AG09309 (cell line): ENCODE measurements at regions not wholly inside any gene's neighbourhood (a gene's known extent, or its start where the extent isn't known, plus 50 kb on each side); places are given as distances from the start of the nearest gene placed in this dataset.

ENCODE experiments used
- DNase-seq: peaks from one replicate; pipeline ENCODE4 v3.0.0-alpha.2; 2010; ENCODE audit warnings: low read depth
- H3K4me3 ChIP-seq: 2 replicates; pipeline ENCODE4 v1.5.1; 2011; ENCODE audit warnings: mild to moderate bottlenecking, low read depth, low read length, moderate library complexity; ENCODE audit not compliant: control insufficient read depth
- TF ChIP-seq, protein P1 (sequence below): IDR thresholded peaks from 2 replicates; pipeline ENCODE4 v1.5.1; 2011; ENCODE audit warnings: mild to moderate bottlenecking, low read depth, low read length, inconsistent platforms; ENCODE audit not compliant: insufficient read depth, control insufficient read depth; ENCODE audit errors: missing control alignments

DNA sequence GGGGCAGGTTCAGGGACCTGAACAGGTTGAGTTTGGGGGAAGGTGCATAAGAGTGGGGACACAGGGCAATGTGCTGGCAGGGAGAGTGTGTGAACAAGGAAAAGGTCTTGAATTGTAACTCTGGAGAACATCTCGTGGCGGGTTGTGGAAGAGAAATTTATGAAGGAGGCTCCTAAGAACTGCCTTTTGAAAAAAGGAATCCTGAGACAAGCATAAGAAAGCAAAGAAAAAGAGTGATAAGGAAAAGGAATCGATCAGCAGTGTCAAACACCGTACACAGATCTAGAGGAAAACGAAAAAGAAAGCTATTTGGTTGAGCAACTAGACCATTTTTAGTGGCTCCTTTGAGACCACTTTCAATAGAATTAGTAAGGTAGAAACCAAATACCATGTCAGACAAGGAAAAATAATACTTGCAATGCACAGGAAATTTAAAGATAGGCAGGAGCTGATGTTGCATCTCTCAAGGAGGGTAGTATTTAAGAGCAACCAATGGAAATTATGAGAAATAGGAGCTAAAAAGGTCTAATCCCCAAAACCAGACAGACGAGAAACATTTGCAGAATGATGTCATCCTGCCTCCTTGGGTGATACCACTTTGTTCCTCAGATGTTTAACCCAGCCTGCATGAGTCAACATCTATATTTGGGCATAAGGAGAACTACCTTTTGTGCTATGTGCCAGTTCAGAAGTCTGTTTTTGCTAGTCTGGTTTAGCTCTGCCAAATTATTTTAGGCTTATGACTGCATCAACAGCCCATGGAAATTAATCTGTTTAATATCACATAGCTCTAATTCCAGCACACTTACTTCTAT is 64.5 kb upstream of the STK38L start:
- H3K4me3 ChIP-seq = no peak overlapping the region
- TF ChIP-seq, protein P1, sequence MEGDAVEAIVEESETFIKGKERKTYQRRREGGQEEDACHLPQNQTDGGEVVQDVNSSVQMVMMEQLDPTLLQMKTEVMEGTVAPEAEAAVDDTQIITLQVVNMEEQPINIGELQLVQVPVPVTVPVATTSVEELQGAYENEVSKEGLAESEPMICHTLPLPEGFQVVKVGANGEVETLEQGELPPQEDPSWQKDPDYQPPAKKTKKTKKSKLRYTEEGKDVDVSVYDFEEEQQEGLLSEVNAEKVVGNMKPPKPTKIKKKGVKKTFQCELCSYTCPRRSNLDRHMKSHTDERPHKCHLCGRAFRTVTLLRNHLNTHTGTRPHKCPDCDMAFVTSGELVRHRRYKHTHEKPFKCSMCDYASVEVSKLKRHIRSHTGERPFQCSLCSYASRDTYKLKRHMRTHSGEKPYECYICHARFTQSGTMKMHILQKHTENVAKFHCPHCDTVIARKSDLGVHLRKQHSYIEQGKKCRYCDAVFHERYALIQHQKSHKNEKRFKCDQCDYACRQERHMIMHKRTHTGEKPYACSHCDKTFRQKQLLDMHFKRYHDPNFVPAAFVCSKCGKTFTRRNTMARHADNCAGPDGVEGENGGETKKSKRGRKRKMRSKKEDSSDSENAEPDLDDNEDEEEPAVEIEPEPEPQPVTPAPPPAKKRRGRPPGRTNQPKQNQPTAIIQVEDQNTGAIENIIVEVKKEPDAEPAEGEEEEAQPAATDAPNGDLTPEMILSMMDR = no peak
- DNase-seq = no peak

DNA sequence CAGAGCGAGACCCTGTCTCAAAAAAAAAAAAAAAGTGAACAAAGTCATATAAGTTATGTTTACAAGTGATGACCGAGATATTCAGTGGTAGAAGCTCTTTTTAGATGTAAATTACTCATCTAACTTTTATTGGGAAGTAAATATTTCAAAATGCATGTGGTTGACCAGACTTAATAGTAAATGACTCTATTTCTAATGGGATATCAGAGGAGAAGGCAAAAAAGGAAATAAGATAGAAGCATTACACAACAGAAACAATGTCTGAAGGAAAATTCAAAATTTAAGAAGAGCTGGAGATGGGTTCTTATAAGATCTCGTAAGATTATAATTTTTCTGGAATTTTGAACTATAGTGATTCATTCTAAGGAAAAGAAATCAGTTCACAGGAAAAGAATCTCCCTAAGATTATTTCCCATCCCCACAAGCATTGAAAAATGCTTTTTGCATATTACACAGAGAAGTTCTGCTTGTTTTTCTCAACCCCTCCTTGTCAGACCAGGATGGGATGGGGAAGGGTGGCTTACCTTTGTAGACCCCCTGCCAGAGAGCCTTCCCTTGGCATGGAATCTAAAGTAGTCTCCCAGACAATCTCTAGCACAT is 63.1 kb upstream of the STK38L start:
- no peak overlapping the region for H3K4me3 ChIP-seq
- TF ChIP-seq, protein P1 = no peak
- DNase-seq = no peak

DNA sequence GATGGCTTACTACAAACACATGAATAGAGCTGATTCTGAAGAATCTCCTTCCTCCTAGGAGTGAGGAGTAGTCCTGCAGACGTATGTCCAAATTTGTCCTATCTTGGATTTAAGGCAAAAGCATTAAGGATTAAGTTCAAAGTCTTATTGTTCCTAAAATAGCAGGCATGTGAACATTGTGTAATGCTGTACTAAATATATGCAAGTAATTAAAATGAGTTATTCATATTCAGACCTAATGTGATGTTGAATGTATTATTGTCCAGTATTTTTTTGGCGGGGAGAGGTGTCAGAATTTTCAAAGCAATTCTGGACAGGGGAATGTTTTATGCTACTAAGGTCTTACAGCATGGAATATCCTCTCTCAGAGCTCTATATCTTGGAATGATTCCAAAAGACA is 60.7 kb upstream of the STK38L start:
- H3K4me3 ChIP-seq = no peak overlapping the region
- no peak for DNase-seq
- TF ChIP-seq, protein P1 = no peak

DNA sequence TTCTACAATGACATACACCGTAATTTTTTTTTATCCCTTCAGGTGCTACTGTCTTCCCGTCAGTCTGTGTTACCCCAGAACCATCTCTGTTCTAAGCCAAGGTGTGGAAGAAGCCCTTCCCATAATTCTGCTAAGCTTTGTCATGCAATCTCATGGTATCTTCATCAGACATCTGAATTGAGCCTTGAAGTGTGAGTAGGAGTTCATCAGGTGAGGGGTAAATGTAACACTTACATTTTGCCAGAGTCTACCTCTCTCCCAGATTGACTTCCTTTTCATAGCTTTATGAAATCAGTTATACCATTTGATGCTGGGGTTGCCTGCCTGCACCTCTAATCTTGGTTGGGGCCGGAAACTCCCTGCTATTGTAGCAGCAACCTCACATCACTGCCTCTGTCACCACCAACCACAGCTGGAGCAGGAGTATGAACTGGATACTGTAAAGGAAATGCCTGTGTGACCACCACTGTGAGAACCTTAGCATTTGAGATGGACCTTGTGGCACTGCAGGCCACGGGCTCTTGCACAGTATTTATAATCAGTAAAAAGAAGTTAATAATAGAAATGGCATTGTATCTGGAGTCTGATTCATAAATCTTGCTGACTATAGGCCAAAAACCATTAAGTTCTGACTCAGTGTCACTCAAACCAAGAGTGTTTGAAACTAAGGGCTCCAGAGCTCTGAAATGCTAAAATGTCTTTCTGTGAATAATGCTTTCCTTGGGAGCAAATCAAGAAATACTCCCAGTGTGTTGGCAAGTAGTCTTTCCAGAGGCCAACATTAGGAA is 58.7 kb upstream of the STK38L start:
- H3K4me3 ChIP-seq = no peak overlapping the region
- no peak for DNase-seq
- TF ChIP-seq, protein P1 = no peak

DNA sequence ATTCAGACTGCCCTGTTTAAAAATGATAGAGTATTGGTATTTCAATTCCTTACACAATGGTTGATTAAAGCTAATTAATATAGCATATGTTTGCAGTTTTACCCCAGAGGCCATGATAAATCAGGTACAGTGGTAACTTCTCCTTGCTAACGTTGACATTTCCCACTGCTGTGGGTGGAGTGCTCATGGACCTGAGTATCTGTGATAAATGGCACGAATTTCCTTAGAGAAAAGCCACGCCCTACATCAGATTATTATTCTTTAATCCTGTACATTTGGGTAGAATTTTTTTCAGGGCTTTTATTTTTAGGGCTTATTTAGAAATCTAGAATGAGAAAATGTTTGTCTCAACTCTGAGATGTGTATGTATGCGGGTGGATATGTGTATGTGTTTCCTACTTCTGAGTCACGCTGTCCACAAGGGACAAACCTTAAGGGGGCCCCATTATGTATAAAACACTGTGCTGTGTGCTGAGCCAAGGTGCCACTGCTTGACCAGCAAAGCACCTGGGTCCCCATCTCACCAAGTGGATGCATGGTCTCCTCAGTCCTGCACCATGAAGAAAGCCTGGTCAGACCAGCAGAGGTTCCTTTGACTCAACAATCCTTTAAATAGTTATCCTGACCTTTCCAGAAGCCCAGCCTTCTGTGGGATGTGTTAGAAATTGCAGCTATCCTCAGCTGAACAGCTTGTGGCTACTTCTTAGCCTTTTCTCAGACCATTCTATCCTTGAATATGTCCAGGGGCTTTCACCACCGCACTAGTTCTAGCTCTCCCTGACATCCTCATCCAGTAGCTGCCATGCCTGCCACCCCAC is 57.9 kb upstream of the STK38L start:
- DNase-seq = no peak
- TF ChIP-seq, protein P1 = no peak
- H3K4me3 ChIP-seq = no peak overlapping the region

DNA sequence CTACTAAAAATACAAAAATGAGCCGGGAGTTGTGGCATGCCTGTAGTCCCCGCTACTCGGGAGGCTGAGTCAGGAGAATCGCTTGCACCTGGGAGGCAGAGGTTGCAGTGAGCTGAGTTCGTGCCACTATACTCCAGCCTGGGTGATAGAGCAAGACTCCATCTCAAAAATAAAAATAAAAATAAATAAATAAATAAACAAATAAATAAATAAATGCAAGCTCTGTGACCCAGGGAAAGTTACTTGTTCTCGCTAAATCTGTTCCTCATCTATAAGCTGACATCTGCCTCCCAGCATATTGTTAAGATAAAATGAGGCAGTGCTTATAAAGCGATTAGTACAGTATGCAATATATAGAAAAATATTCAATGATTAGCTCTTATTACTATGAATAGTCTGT is 56.4 kb upstream of the STK38L start:
- no peak overlapping the region for H3K4me3 ChIP-seq
- no peak for DNase-seq
- TF ChIP-seq, protein P1 = no peak
